GM12878 (cell line): ENCODE measurements at regions not wholly inside any gene's neighbourhood (a gene's known extent, or its start where the extent isn't known, plus 50 kb on each side); places are given as distances from the start of the nearest gene placed in this dataset.

Experiments
- ATAC-seq: fragments of 200-7000 bp; cut with Tn5 transposase; 3 replicates; pipeline ENCODE4 v1.9.1; 2020; ENCODE audit warnings: mild to moderate bottlenecking, moderate library complexity
- BruUV-seq: library from RNA; stranded (reverse); fragments of 400-500 nt; replicated peaks from 2 replicates; lab custom pipeline; 2021; lab: Mats Ljungman, UMichigan
- CTCF ChIA-PET: fragments of 300-600 bp; sonication (Branson Sonifier 250); formaldehyde crosslinking; extraction: SDS; loops from one replicate; lab custom pipeline; 2021; ENCODE audit warnings: inconsistent platforms; lab: Yijun Ruan, JAX
- POLR2A ChIA-PET: fragments of 350-600 bp; formaldehyde crosslinking; extraction: SDS; loops from one replicate; lab custom pipeline; 2021; ENCODE audit warnings: inconsistent platforms; lab: Charles Lee
- RAD21 ChIA-PET: fragments of 300-600 bp; sonication (Branson Sonifier 250); formaldehyde crosslinking; loops from one replicate; lab custom pipeline; 2023; ENCODE audit warnings: antibody characterized with exemption; ENCODE audit not compliant: unreplicated experiment; lab: Charles Lee
- SMC1A ChIA-PET: fragments of 300-600 bp; sonication (Branson Sonifier 250); formaldehyde crosslinking; loops from one replicate; lab custom pipeline; 2023; ENCODE audit not compliant: unreplicated experiment, uncharacterized antibody; lab: Charles Lee
- DNase-seq: peaks from one replicate; pipeline ENCODE4 v3.0.0-alpha.2; 2011; ENCODE audit warnings: low read depth, low spot score
- FAIRE-seq: peaks from 3 replicates; lab custom pipeline; 2011; peaks lifted over from hg19 to GRCh38; lab: Jason Lieb, UNC
- H2AFZ ChIP-seq: 2 replicates; pipeline ENCODE4 v1.6.0; 2011; ENCODE audit warnings: low read depth, low read length, control low read depth; ENCODE audit not compliant: control insufficient read depth
- H3K27ac ChIP-seq: 2 replicates; pipeline ENCODE4 v1.5.1; 2011; ENCODE audit warnings: control low read depth; ENCODE audit not compliant: control insufficient read depth, insufficient read depth
- H3K27me3 ChIP-seq, 2 experiments: replicated peaks in 1 of 2; 2 replicates each; pipeline versions ENCODE4 v1.6.0 to v1.6.1; 2011; ENCODE audit warnings: low read length in 1 of 2; ENCODE audit not compliant: control insufficient read depth in 2 of 2, insufficient read depth in 2 of 2
- H3K36me3 ChIP-seq, 2 experiments: 2 replicates each; pipeline ENCODE4 v1.5.1; 2011; ENCODE audit warnings: low read length in 1 of 2; ENCODE audit not compliant: control insufficient read depth in 2 of 2, insufficient read depth in 2 of 2
- H3K4me1 ChIP-seq: 2 replicates; pipeline ENCODE4 v1.6.1; 2011; ENCODE audit warnings: mild to moderate bottlenecking, low read length, moderate library complexity, mixed read lengths; ENCODE audit not compliant: control insufficient read depth, insufficient read depth
- H3K4me2 ChIP-seq: 2 replicates; pipeline ENCODE4 v1.6.0; 2011; ENCODE audit warnings: control low read depth; ENCODE audit not compliant: control insufficient read depth, insufficient read depth
- H3K4me3 ChIP-seq: fragments of 200-600 bp; sonication (generic); 2 replicates; pipeline ENCODE4 v1.5.1; 2016
- H3K79me2 ChIP-seq: 2 replicates; pipeline ENCODE4 v1.6.0; 2011; ENCODE audit warnings: low read length; ENCODE audit not compliant: control insufficient read depth, insufficient read depth
- H3K9ac ChIP-seq: 2 replicates; pipeline ENCODE4 v1.8.0; 2011; ENCODE audit warnings: low read length, control low read depth, mixed read lengths; ENCODE audit not compliant: control insufficient read depth, insufficient read depth
- H3K9me3 ChIP-seq: replicated peaks from 3 replicates; pipeline ENCODE4 v1.5.1; 2011; ENCODE audit warnings: mild to moderate bottlenecking, low read length; ENCODE audit not compliant: control insufficient read depth, insufficient read depth
- H4K20me1 ChIP-seq: 2 replicates; pipeline ENCODE4 v1.6.0; 2011; ENCODE audit not compliant: control insufficient read depth, insufficient read depth
- ATF7 ChIP-seq: fragments of 450-650 bp; IDR thresholded peaks from 2 replicates; pipeline ENCODE4 v1.6.1; 2016; ENCODE audit warnings: low read depth, mild to moderate bottlenecking
- CEBPB ChIP-seq, 2 experiments: fragments of 150-350 bp in 1 of 2; IDR thresholded peaks; 2 replicates each; pipeline ENCODE4 v1.6.1; 2012 to 2014; ENCODE audit warnings: low read depth in 2 of 2, low read length in 2 of 2, borderline replicate concordance in 1 of 2, inconsistent platforms in 1 of 2
- POLR2A ChIP-seq: IDR thresholded peaks from 2 replicates; pipeline ENCODE4 v1.6.1; 2011; ENCODE audit warnings: low read depth, mild to moderate bottlenecking, low read length
- RUNX3 ChIP-seq: IDR thresholded peaks from 2 replicates; pipeline ENCODE4 v1.6.1; 2012; ENCODE audit warnings: low read length, inconsistent platforms
- SREBF2 ChIP-seq: IDR thresholded peaks from 2 replicates; pipeline ENCODE4 v1.6.1; 2012; ENCODE audit warnings: mild to moderate bottlenecking, low read length
- TBL1XR1 ChIP-seq: IDR thresholded peaks from 2 replicates; pipeline ENCODE4 v1.6.1; 2012; ENCODE audit warnings: low read depth, low read length, improper control_type of control experiment
- YY1 ChIP-seq: IDR thresholded peaks from 2 replicates; pipeline ENCODE4 v1.6.1; 2011; ENCODE audit warnings: low read depth, mild to moderate bottlenecking, low read length
- WGBS: methylation state at CpG from one replicate; pipeline ENCODE4 v1.1.6; 2016; ENCODE audit warnings: low lambda C conversion rate; ENCODE audit not compliant: insufficient replicate concordance, insufficient coverage; ENCODE audit errors: missing lambda C conversion rate; 5-methylcytosine and 5-hydroxymethylcytosine counted together
- in situ Hi-C: fragments of 300-500 bp; cut with MboI; formaldehyde crosslinking; loops from 9 replicates; pipeline ENCODE4 v1.14.3; 2018; ENCODE audit warnings: mixed read lengths
- intact Hi-C: fragments of 100-400 bp; cut with micrococcal nuclease; formaldehyde crosslinking; loops from one replicate; pipeline ENCODE4 v1.14.2; 2022; ENCODE audit not compliant: unreplicated experiment
- TF ChIP-seq, protein P1 (sequence below): fragments of 450-650 bp; formaldehyde crosslinking; IDR thresholded peaks from 2 replicates; pipeline ENCODE4 v1.4.0; 2020; ENCODE audit warnings: mild to moderate bottlenecking, moderate library complexity
- TF ChIP-seq, protein P2 (sequence below): IDR thresholded peaks from 2 replicates; pipeline ENCODE4 v1.6.1; 2011; ENCODE audit warnings: low read depth, low read length, improper control_type of control experiment, borderline replicate concordance
- TF ChIP-seq, protein P3 (sequence below): fragments of 450-650 bp; IDR thresholded peaks from 2 replicates; pipeline ENCODE4 v1.6.1; 2016; ENCODE audit warnings: mild to moderate bottlenecking
- TF ChIP-seq, protein P4 (sequence below): IDR thresholded peaks from 2 replicates; pipeline ENCODE4 v1.6.1; 2012; ENCODE audit warnings: low read length, inconsistent platforms
- TF ChIP-seq, protein P5 (sequence below): fragments of 450-650 bp; IDR thresholded peaks from 2 replicates; pipeline ENCODE4 v1.6.1; 2017; ENCODE audit warnings: low read depth, mild to moderate bottlenecking, moderate library complexity

DNA sequence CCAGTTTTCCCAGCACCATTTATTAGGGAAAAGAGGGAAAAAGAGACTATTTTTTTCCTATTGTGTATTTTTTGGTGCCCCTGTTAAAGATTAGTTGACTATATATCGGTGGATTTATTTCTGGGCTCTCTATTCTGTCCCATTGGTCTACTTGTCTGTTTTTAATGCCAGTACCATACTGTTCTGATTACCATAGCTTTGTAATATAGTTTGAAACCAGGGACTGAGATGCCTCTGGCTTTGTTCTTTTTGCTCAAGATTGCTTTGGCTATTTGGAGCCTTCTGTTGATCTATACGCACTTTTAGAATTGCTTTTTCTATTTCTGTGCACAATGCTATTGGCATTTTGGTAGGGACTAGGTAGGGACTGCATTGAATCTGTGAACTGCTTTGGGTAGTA lies 151.7 kb downstream of the ADCYAP1 start (continued):
- TF ChIP-seq, protein P1, sequence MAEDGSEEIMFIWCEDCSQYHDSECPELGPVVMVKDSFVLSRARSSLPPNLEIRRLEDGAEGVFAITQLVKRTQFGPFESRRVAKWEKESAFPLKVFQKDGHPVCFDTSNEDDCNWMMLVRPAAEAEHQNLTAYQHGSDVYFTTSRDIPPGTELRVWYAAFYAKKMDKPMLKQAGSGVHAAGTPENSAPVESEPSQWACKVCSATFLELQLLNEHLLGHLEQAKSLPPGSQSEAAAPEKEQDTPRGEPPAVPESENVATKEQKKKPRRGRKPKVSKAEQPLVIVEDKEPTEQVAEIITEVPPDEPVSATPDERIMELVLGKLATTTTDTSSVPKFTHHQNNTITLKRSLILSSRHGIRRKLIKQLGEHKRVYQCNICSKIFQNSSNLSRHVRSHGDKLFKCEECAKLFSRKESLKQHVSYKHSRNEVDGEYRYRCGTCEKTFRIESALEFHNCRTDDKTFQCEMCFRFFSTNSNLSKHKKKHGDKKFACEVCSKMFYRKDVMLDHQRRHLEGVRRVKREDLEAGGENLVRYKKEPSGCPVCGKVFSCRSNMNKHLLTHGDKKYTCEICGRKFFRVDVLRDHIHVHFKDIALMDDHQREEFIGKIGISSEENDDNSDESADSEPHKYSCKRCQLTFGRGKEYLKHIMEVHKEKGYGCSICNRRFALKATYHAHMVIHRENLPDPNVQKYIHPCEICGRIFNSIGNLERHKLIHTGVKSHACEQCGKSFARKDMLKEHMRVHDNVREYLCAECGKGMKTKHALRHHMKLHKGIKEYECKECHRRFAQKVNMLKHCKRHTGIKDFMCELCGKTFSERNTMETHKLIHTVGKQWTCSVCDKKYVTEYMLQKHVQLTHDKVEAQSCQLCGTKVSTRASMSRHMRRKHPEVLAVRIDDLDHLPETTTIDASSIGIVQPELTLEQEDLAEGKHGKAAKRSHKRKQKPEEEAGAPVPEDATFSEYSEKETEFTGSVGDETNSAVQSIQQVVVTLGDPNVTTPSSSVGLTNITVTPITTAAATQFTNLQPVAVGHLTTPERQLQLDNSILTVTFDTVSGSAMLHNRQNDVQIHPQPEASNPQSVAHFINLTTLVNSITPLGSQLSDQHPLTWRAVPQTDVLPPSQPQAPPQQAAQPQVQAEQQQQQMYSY (CRISPR knock-in tag) = no peak
- TF ChIP-seq TBL1XR1 = no peak
- TF ChIP-seq ATF7 = no peak
- TF ChIP-seq SREBF2 = no peak

DNA sequence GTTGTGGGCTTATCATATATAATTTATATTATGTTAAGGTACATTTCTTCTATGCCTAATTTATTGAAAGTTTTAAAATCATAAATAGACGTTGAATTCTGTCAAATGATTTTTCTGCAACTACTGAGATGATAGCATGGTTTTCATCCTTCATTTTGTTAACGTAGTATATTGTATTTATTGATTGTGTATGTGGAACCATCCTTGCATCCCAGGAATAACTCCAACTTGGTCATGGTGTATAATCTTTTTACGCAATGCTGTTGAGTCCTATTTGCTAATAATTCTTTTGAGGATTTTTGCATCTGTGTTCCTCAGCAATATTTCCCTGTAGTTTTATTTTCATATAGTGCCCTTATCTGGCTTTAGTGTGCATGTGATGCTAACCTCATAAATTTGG lies 152.7 kb downstream of the ADCYAP1 start:
- POLR2A ChIA-PET = no interaction called here
- Histone ChIP-seq H3K4me1 (no peaks in the 10 kb centered on the region), H3K9ac (no peak overlapping the region), H3K36me3 (no peaks in the 10 kb centered on the region), H3K27me3 (no peaks in the 10 kb centered on the region), H3K79me2 (no peaks in the 10 kb centered on the region), H3K4me3 (no peak overlapping the region), H3K4me2 (no peak overlapping the region), H2AFZ (no peak overlapping the region), H3K27ac (no peak overlapping the region), H4K20me1 (no peaks in the 10 kb centered on the region), H3K9me3 (no peaks in the 10 kb centered on the region)
- DNase-seq (no peak), ATAC-seq (no peak), FAIRE-seq (no peak)
- WGBS = 15% methylated on average over 3 of the region's 3 CpGs
- CTCF ChIA-PET = no interaction called here
- SMC1A ChIA-PET = no interaction called here
- in situ Hi-C loops (no loop called here), intact Hi-C loops (no loop called here)
- RAD21 ChIA-PET = no interaction called here
- BruUV-seq = no TSS peak
- no peak for TF ChIP-seq YY1
- no peak for TF ChIP-seq RUNX3
- TF ChIP-seq, protein P2, sequence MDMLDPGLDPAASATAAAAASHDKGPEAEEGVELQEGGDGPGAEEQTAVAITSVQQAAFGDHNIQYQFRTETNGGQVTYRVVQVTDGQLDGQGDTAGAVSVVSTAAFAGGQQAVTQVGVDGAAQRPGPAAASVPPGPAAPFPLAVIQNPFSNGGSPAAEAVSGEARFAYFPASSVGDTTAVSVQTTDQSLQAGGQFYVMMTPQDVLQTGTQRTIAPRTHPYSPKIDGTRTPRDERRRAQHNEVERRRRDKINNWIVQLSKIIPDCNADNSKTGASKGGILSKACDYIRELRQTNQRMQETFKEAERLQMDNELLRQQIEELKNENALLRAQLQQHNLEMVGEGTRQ = no peak
- TF ChIP-seq POLR2A = no peak
- TF ChIP-seq, protein P3, sequence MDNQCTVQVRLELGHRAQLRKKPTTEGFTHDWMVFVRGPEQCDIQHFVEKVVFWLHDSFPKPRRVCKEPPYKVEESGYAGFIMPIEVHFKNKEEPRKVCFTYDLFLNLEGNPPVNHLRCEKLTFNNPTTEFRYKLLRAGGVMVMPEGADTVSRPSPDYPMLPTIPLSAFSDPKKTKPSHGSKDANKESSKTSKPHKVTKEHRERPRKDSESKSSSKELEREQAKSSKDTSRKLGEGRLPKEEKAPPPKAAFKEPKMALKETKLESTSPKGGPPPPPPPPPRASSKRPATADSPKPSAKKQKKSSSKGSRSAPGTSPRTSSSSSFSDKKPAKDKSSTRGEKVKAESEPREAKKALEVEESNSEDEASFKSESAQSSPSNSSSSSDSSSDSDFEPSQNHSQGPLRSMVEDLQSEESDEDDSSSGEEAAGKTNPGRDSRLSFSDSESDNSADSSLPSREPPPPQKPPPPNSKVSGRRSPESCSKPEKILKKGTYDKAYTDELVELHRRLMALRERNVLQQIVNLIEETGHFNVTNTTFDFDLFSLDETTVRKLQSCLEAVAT = no peak
- TF ChIP-seq, protein P4, sequence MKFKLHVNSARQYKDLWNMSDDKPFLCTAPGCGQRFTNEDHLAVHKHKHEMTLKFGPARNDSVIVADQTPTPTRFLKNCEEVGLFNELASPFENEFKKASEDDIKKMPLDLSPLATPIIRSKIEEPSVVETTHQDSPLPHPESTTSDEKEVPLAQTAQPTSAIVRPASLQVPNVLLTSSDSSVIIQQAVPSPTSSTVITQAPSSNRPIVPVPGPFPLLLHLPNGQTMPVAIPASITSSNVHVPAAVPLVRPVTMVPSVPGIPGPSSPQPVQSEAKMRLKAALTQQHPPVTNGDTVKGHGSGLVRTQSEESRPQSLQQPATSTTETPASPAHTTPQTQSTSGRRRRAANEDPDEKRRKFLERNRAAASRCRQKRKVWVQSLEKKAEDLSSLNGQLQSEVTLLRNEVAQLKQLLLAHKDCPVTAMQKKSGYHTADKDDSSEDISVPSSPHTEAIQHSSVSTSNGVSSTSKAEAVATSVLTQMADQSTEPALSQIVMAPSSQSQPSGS = no peak
- TF ChIP-seq, protein P5, sequence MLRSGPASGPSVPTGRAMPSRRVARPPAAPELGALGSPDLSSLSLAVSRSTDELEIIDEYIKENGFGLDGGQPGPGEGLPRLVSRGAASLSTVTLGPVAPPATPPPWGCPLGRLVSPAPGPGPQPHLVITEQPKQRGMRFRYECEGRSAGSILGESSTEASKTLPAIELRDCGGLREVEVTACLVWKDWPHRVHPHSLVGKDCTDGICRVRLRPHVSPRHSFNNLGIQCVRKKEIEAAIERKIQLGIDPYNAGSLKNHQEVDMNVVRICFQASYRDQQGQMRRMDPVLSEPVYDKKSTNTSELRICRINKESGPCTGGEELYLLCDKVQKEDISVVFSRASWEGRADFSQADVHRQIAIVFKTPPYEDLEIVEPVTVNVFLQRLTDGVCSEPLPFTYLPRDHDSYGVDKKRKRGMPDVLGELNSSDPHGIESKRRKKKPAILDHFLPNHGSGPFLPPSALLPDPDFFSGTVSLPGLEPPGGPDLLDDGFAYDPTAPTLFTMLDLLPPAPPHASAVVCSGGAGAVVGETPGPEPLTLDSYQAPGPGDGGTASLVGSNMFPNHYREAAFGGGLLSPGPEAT = no peak
- TF ChIP-seq CEBPB (IDR thresholded peaks at IDR 0.05; ENCODE audit: borderline replicate concordance in 1 of 2, low read depth in 2 of 2, low read length in 2 of 2) = no peak
